HL-60 (cell line): ENCODE measurements at regions not wholly inside any gene's neighbourhood (a gene's known extent, or its start where the extent isn't known, plus 50 kb on each side); places are given as distances from the start of the nearest gene placed in this dataset.

Source experiments
- POLR2AphosphoS5 ChIP-seq: IDR thresholded peaks from 2 replicates; pipeline ENCODE4 v1.6.1; 2012; ENCODE audit warnings: low read depth
- TF ChIP-seq, protein P1 (sequence below): IDR thresholded peaks from one replicate; pipeline ENCODE4 v1.5.1; 2011; ENCODE audit warnings: low read length, control low read depth, inconsistent platforms; ENCODE audit not compliant: insufficient read depth

DNA sequence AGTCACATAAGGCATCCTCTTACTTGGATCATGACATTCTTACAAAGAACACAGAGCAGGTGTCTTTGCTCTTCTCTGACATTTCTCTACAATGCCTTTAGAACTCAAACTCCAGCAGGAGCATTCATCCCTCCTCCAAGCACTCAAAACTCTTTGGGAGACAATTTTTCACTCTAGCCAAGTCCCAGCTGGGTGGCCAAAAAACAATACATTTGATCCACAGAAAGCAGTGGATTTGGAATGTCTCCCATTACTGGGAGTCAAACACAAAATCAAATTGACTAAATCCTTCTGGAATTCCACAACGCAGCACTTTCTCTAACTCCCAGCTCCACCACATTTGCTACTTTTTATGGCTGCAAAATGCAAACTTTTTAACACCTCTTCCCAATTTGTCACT, 108.6 kb upstream of the VGLL2 start:
- TF ChIP-seq, protein P1, sequence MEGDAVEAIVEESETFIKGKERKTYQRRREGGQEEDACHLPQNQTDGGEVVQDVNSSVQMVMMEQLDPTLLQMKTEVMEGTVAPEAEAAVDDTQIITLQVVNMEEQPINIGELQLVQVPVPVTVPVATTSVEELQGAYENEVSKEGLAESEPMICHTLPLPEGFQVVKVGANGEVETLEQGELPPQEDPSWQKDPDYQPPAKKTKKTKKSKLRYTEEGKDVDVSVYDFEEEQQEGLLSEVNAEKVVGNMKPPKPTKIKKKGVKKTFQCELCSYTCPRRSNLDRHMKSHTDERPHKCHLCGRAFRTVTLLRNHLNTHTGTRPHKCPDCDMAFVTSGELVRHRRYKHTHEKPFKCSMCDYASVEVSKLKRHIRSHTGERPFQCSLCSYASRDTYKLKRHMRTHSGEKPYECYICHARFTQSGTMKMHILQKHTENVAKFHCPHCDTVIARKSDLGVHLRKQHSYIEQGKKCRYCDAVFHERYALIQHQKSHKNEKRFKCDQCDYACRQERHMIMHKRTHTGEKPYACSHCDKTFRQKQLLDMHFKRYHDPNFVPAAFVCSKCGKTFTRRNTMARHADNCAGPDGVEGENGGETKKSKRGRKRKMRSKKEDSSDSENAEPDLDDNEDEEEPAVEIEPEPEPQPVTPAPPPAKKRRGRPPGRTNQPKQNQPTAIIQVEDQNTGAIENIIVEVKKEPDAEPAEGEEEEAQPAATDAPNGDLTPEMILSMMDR, result no peak
- no peak for TF ChIP-seq POLR2AphosphoS5
